MM.1S (cell line): ENCODE measurements at regions not wholly inside any gene's neighbourhood (a gene's known extent, or its start where the extent isn't known, plus 50 kb on each side); places are given as distances from the start of the nearest gene placed in this dataset.
"Not testable (repeated sequence)": the region's sequence is repeated elsewhere in the genome, so short reads cannot be mapped to it uniquely, and the experiment has no call there.

Source experiments
- DNase-seq: peaks from one replicate; pipeline ENCODE4 v3.0.0-alpha.2; 2015
- H2AFZ ChIP-seq: fragments of 300-600 bp; sonication (generic); 2 replicates; pipeline ENCODE4 v1.6.0; 2016; ENCODE audit warnings: antibody characterized with exemption, low read length
- H3F3A ChIP-seq: fragments of 300-600 bp; sonication (generic); 2 replicates; pipeline ENCODE4 v1.6.1; 2016; ENCODE audit warnings: mild to moderate bottlenecking, antibody characterized with exemption, low read length, moderate library complexity, mixed read lengths; ENCODE audit not compliant: insufficient read depth
- H3K27ac ChIP-seq: fragments of 300-600 bp; sonication (generic); 2 replicates; pipeline ENCODE4 v1.5.1; 2016; ENCODE audit warnings: mild to moderate bottlenecking, low read length
- H3K27me3 ChIP-seq: fragments of 300-600 bp; sonication (generic); replicated peaks from 2 replicates; pipeline ENCODE4 v1.6.0; 2016; ENCODE audit warnings: low read length; ENCODE audit not compliant: insufficient read depth
- H3K36me3 ChIP-seq: fragments of 300-600 bp; sonication (generic); replicated peaks from 2 replicates; pipeline ENCODE4 v1.6.1; 2016; ENCODE audit warnings: mild to moderate bottlenecking, low read length, mixed read lengths; ENCODE audit not compliant: insufficient read depth
- H3K4me1 ChIP-seq: fragments of 300-600 bp; sonication (generic); 2 replicates; pipeline ENCODE4 v1.6.1; 2016; ENCODE audit warnings: low read length, mixed read lengths
- H3K4me2 ChIP-seq: fragments of 300-600 bp; sonication (generic); 2 replicates; pipeline ENCODE4 v1.6.0; 2016; ENCODE audit warnings: low read depth, low read length
- H3K4me3 ChIP-seq: fragments of 300-600 bp; sonication (generic); 2 replicates; pipeline ENCODE4 v1.5.1; 2016; ENCODE audit warnings: low read length, mixed read lengths
- H3K79me2 ChIP-seq: fragments of 300-600 bp; sonication (generic); 2 replicates; pipeline ENCODE4 v1.6.1; 2016; ENCODE audit warnings: mixed run types, low read length, mixed read lengths
- H3K9ac ChIP-seq: fragments of 300-600 bp; sonication (generic); 2 replicates; pipeline ENCODE4 v1.6.1; 2016; ENCODE audit warnings: low read length, mixed read lengths
- H3K9me2 ChIP-seq: fragments of 300-600 bp; sonication (generic); replicated peaks from 2 replicates; pipeline ENCODE4 v1.6.1; 2016; ENCODE audit warnings: mild to moderate bottlenecking, low read length, mixed read lengths; ENCODE audit not compliant: insufficient read depth
- H3K9me3 ChIP-seq: fragments of 300-600 bp; sonication (generic); replicated peaks from 2 replicates; pipeline ENCODE4 v1.6.1; 2016; ENCODE audit warnings: mild to moderate bottlenecking, low read length, mixed read lengths; ENCODE audit not compliant: insufficient read depth
- H4K20me1 ChIP-seq: fragments of 300-600 bp; sonication (generic); 2 replicates; pipeline ENCODE4 v1.6.1; 2016; ENCODE audit warnings: mild to moderate bottlenecking, low read length, moderate library complexity, mixed read lengths; ENCODE audit not compliant: insufficient read depth
- EZH2 ChIP-seq: fragments of 300-600 bp; sonication (generic); optimal IDR thresholded peaks from 2 replicates; pipeline ENCODE3; 2017; ENCODE audit warnings: low read depth, mild to moderate bottlenecking, antibody characterized with exemption, low read length, mixed read lengths
- EZH2phosphoT487 ChIP-seq: fragments of 300-600 bp; sonication (generic); IDR thresholded peaks from 2 replicates; pipeline ENCODE4 v1.6.1; 2018; ENCODE audit warnings: antibody characterized with exemption, low read length
- TF ChIP-seq, protein P1 (sequence below): fragments of 300-600 bp; sonication (generic); IDR thresholded peaks from 2 replicates; pipeline ENCODE4 v1.5.1; 2016; ENCODE audit warnings: antibody characterized with exemption, low read length, mixed read lengths

DNA sequence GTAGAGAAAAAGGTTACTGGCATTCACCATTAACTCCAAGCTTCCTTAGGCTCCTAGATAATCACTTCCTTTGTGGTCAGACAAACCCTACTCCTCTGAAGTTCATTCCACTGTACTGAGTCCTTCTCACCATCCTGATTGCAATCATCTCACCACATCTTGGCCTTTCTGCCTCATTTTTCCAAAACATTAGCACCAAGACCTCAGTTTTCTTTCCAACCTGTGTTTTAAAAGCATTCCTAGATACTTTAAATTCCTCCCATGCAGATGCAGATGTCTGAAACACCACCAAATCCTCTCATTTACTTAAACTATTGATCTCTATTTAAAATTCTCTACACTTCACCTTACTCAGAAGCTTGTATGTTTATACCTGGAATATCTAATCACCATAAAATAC is 961.3 kb upstream of the CTNND2 start:
- Histone ChIP-seq H3K27ac (no peak overlapping the region), H3F3A (no peaks in the 10 kb centered on the region), H3K9me3 (no peaks in the 10 kb centered on the region), H3K36me3 (no peaks in the 10 kb centered on the region), H3K9me2 (no peaks in the 10 kb centered on the region), H3K9ac (no peak overlapping the region), H3K4me1 (no peaks in the 10 kb centered on the region), H3K4me2 (no peak overlapping the region), H3K27me3 (no peaks in the 10 kb centered on the region), H2AFZ (no peak overlapping the region), H3K4me3 (no peak overlapping the region), H4K20me1 (no peaks in the 10 kb centered on the region), H3K79me2 (no peaks in the 10 kb centered on the region)
- no peak for DNase-seq
- TF ChIP-seq EZH2: no peak
- TF ChIP-seq EZH2phosphoT487: no peak

DNA sequence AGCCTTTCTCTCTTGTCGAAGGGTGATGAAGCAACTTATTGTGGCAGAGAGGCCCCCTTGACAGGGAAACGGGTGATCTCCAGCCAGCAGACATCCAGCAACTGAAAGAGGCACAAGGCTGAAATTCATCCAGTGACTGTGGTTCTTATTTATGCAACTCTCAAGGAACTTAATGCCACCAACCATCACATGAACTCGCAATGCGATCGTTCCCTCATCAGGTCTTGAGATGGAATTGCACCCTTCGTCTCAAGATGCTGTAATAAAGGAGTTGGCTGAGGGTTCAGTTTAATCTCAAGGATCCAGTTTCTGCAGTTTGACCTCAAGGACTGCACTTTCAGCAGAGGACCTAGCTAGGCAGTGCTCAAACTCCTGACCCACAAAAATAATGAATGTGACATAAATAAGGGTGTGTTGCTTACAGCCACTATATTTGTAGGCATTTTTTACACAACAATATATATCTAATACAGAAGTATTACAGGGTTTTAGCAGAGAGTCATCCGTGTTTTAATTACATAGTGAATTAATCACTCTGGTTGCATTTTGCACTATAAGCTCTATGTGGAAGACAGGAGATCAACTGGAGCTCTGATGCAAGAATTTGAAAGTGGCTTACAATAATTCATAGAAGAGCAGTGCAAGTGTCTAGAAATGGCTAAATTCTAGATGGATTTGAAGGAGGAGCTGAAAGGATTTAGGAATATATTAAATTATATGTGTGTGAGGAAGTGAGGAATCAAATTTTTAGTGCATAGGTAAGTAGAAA is 957.8 kb upstream of the CTNND2 start:
- no peaks in the 10 kb centered on the region for H3K9me3 ChIP-seq
- no peaks in the 10 kb centered on the region for H3F3A ChIP-seq
- H4K20me1 ChIP-seq: no peaks in the 10 kb centered on the region
- no peak overlapping the region for H2AFZ ChIP-seq
- H3K36me3 ChIP-seq: no peaks in the 10 kb centered on the region
- no peak for DNase-seq
- no peak overlapping the region for H3K27ac ChIP-seq
- H3K4me3 ChIP-seq: no peak overlapping the region
- H3K9me2 ChIP-seq: no peaks in the 10 kb centered on the region
- H3K79me2 ChIP-seq: no peaks in the 10 kb centered on the region
- no peak overlapping the region for H3K4me2 ChIP-seq
- no peaks in the 10 kb centered on the region for H3K4me1 ChIP-seq
- TF ChIP-seq EZH2 (no peak), EZH2phosphoT487 (no peak)
- TF ChIP-seq, protein P1, sequence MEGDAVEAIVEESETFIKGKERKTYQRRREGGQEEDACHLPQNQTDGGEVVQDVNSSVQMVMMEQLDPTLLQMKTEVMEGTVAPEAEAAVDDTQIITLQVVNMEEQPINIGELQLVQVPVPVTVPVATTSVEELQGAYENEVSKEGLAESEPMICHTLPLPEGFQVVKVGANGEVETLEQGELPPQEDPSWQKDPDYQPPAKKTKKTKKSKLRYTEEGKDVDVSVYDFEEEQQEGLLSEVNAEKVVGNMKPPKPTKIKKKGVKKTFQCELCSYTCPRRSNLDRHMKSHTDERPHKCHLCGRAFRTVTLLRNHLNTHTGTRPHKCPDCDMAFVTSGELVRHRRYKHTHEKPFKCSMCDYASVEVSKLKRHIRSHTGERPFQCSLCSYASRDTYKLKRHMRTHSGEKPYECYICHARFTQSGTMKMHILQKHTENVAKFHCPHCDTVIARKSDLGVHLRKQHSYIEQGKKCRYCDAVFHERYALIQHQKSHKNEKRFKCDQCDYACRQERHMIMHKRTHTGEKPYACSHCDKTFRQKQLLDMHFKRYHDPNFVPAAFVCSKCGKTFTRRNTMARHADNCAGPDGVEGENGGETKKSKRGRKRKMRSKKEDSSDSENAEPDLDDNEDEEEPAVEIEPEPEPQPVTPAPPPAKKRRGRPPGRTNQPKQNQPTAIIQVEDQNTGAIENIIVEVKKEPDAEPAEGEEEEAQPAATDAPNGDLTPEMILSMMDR: no peak
- no peak overlapping the region for H3K9ac ChIP-seq
- no peaks in the 10 kb centered on the region for H3K27me3 ChIP-seq

DNA sequence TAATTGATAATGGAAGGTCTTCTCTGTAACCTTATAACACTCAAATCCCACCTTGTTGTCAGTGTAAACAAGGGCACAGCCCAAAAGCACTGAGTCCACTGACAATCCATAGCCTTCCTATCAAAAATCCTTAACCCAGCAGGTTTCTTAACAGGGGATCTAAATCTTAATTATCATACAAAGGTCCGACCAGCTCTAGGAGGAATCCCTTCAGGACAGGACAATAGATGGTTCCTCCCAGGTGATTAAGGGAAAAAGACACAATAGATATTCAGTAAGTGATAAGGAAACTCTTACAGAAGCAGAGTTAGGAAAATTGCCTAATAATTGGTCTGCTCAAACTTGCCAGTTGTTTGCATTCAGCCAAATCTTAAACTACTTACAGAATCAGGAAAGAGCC is 951.9 kb upstream of the CTNND2 start:
- not testable (repeated sequence) for H3K9ac ChIP-seq, H2AFZ ChIP-seq, H4K20me1 ChIP-seq, H3K27me3 ChIP-seq, H3F3A ChIP-seq, H3K9me3 ChIP-seq, H3K79me2 ChIP-seq, H3K4me3 ChIP-seq, H3K36me3 ChIP-seq, DNase-seq, H3K4me2 ChIP-seq, H3K27ac ChIP-seq, H3K9me2 ChIP-seq, H3K4me1 ChIP-seq

DNA sequence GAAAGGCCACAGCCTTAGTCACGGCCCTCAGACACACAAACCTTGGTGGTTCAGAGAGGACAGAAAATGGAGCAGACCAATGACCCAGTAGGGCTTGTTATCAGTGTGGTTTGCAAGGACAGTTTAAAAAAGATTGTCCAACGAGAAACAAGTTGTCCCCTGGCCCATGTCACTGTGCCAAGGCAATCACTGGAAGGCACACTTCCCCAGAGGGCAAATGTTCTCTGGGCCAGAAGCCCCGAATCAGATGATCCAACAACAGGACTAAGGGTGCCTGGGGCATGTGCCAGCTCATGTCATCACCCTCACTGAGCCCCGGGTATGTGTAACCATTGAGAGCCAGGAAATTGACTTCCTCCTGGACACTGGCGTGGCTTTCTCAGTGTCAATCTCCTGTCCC is 950.1 kb upstream of the CTNND2 start:
- Histone ChIP-seq H3K4me2 (no peak overlapping the region), H3K9me2 (no peaks in the 10 kb centered on the region), H3F3A (no peaks in the 10 kb centered on the region), H3K27ac (no peak overlapping the region), H3K9ac (no peak overlapping the region), H3K4me1 (no peaks in the 10 kb centered on the region), H3K4me3 (no peak overlapping the region), H3K36me3 (no peaks in the 10 kb centered on the region), H2AFZ (no peak overlapping the region), H4K20me1 (no peaks in the 10 kb centered on the region), H3K79me2 (no peaks in the 10 kb centered on the region), H3K9me3 (no peaks in the 10 kb centered on the region), H3K27me3 (no peaks in the 10 kb centered on the region)
- no peak for DNase-seq
- TF ChIP-seq, protein P1: no peak
- TF ChIP-seq EZH2 (no peak), EZH2phosphoT487 (no peak)
